ENCODE measurements at regions not wholly inside any gene's neighbourhood (a gene's known extent, or its start where the extent isn't known, plus 50 kb on each side); places are given as distances from the start of the nearest gene placed in this dataset.
"Not testable (repeated sequence)": the region's sequence is repeated elsewhere in the genome, so short reads cannot be mapped to it uniquely, and the experiment has no call there.

GRCh38 chrX:10685923-10686595, 65.7 kb upstream of the MID1 start:
- H2AFZ ChIP-seq: no peak overlapping the region
- no peaks in the 10 kb centered on the region for H3K4me1 ChIP-seq
- no peak overlapping the region for H3K4me3 ChIP-seq (ENCODE audit: low read depth, low read length)
- H3K9me3 ChIP-seq (ENCODE audit: control insufficient read depth, low read length): no peaks in the 10 kb centered on the region
- no peaks in the 10 kb centered on the region for H3K36me3 ChIP-seq (ENCODE audit: control insufficient read depth, insufficient read depth, low read length)
- no peaks in the 10 kb centered on the region for H3K79me2 ChIP-seq
- H3K27ac ChIP-seq: no peak overlapping the region
- no peak overlapping the region for H3K9ac ChIP-seq
- H3K27me3 ChIP-seq (ENCODE audit: control insufficient read depth, insufficient read depth, low read length): no peaks in the 10 kb centered on the region
- H3K4me2 ChIP-seq (ENCODE audit: low read length): no peak overlapping the region
- TF ChIP-seq CTCF (IDR thresholded peaks at IDR 0.05): no peak

GRCh38 chrX:10691751-10692150, 71.4 kb upstream of the MID1 start:
- H3K9ac ChIP-seq; H3K36me3 ChIP-seq (ENCODE audit: control insufficient read depth, insufficient read depth, low read length); H3K27me3 ChIP-seq (ENCODE audit: control insufficient read depth, insufficient read depth, low read length); H3K27ac ChIP-seq; H2AFZ ChIP-seq; H3K4me1 ChIP-seq; H3K9me3 ChIP-seq (ENCODE audit: control insufficient read depth, low read length); H3K79me2 ChIP-seq; H3K4me3 ChIP-seq (ENCODE audit: low read depth, low read length); H3K4me2 ChIP-seq (ENCODE audit: low read length): not testable (repeated sequence)

- no peak overlapping the region for H3K4me2 ChIP-seq (ENCODE audit: low read length)
- no peak overlapping the region for H3K27ac ChIP-seq
- H3K36me3 ChIP-seq (ENCODE audit: control insufficient read depth, insufficient read depth, low read length): no peaks in the 10 kb centered on the region
- no peaks in the 10 kb centered on the region for H3K27me3 ChIP-seq (ENCODE audit: control insufficient read depth, insufficient read depth, low read length)
- no peak overlapping the region for H3K4me3 ChIP-seq (ENCODE audit: low read depth, low read length)
- no peaks in the 10 kb centered on the region for H3K9me3 ChIP-seq (ENCODE audit: control insufficient read depth, low read length)
- H3K9ac ChIP-seq: no peak overlapping the region
- no peaks in the 10 kb centered on the region for H3K79me2 ChIP-seq
- no peak overlapping the region for H2AFZ ChIP-seq
- no peak for TF ChIP-seq CTCF (IDR thresholded peaks at IDR 0.05)
- no peaks in the 10 kb centered on the region for H3K4me1 ChIP-seq
These were observed 77.4 kb upstream of the MID1 start for GRCh38 chrX:10697616-10698317.

- H3K27ac ChIP-seq: no peak overlapping the region
- H3K4me2 ChIP-seq (ENCODE audit: low read length): no peak overlapping the region
- no peak overlapping the region for H3K9ac ChIP-seq
- H2AFZ ChIP-seq: no peak overlapping the region
- H3K9me3 ChIP-seq (ENCODE audit: control insufficient read depth, low read length): no peaks in the 10 kb centered on the region
- TF ChIP-seq CTCF (IDR thresholded peaks at IDR 0.05): no peak
- H3K79me2 ChIP-seq: no peaks in the 10 kb centered on the region
- H3K36me3 ChIP-seq (ENCODE audit: control insufficient read depth, insufficient read depth, low read length): no peaks in the 10 kb centered on the region
- H3K4me3 ChIP-seq (ENCODE audit: low read depth, low read length): no peak overlapping the region
- H3K4me1 ChIP-seq: no peaks in the 10 kb centered on the region
- H3K27me3 ChIP-seq (ENCODE audit: control insufficient read depth, insufficient read depth, low read length): no peaks in the 10 kb centered on the region
These were observed 77.9 kb upstream of the MID1 start for GRCh38 chrX:10698318-10698640.

- Histone ChIP-seq H3K27me3 (ENCODE audit: control insufficient read depth, insufficient read depth, low read length) (no peaks in the 10 kb centered on the region), H3K79me2 (no peaks in the 10 kb centered on the region), H3K27ac (no peak overlapping the region), H3K4me2 (ENCODE audit: low read length) (no peak overlapping the region), H3K4me3 (ENCODE audit: low read depth, low read length) (no peak overlapping the region), H3K4me1 (no peaks in the 10 kb centered on the region), H3K9me3 (ENCODE audit: control insufficient read depth, low read length) (no peaks in the 10 kb centered on the region), H3K9ac (no peak overlapping the region), H3K36me3 (ENCODE audit: control insufficient read depth, insufficient read depth, low read length) (no peaks in the 10 kb centered on the region), H2AFZ (no peak overlapping the region)
- TF ChIP-seq CTCF (IDR thresholded peaks at IDR 0.05): no peak
These were observed 81.6 kb upstream of the MID1 start for GRCh38 chrX:10702031-10702430.

- not testable (repeated sequence) for H3K4me2 ChIP-seq (ENCODE audit: low read length); H3K36me3 ChIP-seq (ENCODE audit: control insufficient read depth, insufficient read depth, low read length); H3K9ac ChIP-seq
These were observed 86.0 kb upstream of the MID1 start for GRCh38 chrX:10706342-10706741.

More at GRCh38 chrX:10706342-10706741, 86.0 kb upstream of the MID1 start:
- not testable (repeated sequence) for H3K79me2 ChIP-seq; H3K4me1 ChIP-seq; H3K4me3 ChIP-seq (ENCODE audit: low read depth, low read length); H3K27ac ChIP-seq; H3K9me3 ChIP-seq (ENCODE audit: control insufficient read depth, low read length); H2AFZ ChIP-seq; H3K27me3 ChIP-seq (ENCODE audit: control insufficient read depth, insufficient read depth, low read length)
